ENCODE measurements at regions not wholly inside any gene's neighbourhood (a gene's known extent, or its start where the extent isn't known, plus 50 kb on each side); places are given as distances from the start of the nearest gene placed in this dataset.

GRCh38 chr11:80914311-80914710 lies 1473.5 kb upstream of the TENM4 start:
- Histone ChIP-seq H3K9me3 (ENCODE audit: low read length) (no peaks in the 10 kb centered on the region), H3K27me3 (ENCODE audit: control insufficient read depth in 1 of 2, insufficient read depth in 2 of 2, low read length in 2 of 2) (no peaks in the 10 kb centered on the region), H3K4me1 (ENCODE audit: insufficient read depth, low read length) (no peaks in the 10 kb centered on the region), H3K36me3 (ENCODE audit: insufficient read depth, low read length) (no peaks in the 10 kb centered on the region), H3K27ac (ENCODE audit: low read depth, low read length) (no peak overlapping the region), H3K9ac (ENCODE audit: low read length) (no peak overlapping the region), H3K4me3 (ENCODE audit: low read depth in 1 of 2, low read length in 2 of 2) (no peak overlapping the region)

- no peak overlapping the region for H3K27ac ChIP-seq (ENCODE audit: low read depth, low read length)
- no peak overlapping the region for H3K4me3 ChIP-seq (ENCODE audit: low read depth in 1 of 2, low read length in 2 of 2)
- H3K4me1 ChIP-seq (ENCODE audit: insufficient read depth, low read length), result no peaks in the 10 kb centered on the region
- H3K27me3 ChIP-seq (ENCODE audit: control insufficient read depth in 1 of 2, insufficient read depth in 2 of 2, low read length in 2 of 2), result no peaks in the 10 kb centered on the region
- no peak overlapping the region for H3K9ac ChIP-seq (ENCODE audit: low read length)
- H3K9me3 ChIP-seq (ENCODE audit: low read length), result no peaks in the 10 kb centered on the region
- H3K36me3 ChIP-seq (ENCODE audit: insufficient read depth, low read length), result no peaks in the 10 kb centered on the region
Measured at GRCh38 chr11:80911666-80912065, 1470.8 kb upstream of the TENM4 start.

GRCh38 chr11:80900265-80900664 lies 1459.4 kb upstream of the TENM4 start:
- no peaks in the 10 kb centered on the region for H3K36me3 ChIP-seq (ENCODE audit: insufficient read depth, low read length)
- H3K4me1 ChIP-seq (ENCODE audit: insufficient read depth, low read length), result no peaks in the 10 kb centered on the region
- H3K27ac ChIP-seq (ENCODE audit: low read depth, low read length), result no peak overlapping the region
- H3K9ac ChIP-seq (ENCODE audit: low read length), result no peak overlapping the region
- H3K27me3 ChIP-seq (ENCODE audit: control insufficient read depth in 1 of 2, insufficient read depth in 2 of 2, low read length in 2 of 2), result no peaks in the 10 kb centered on the region
- no peak overlapping the region for H3K4me3 ChIP-seq (ENCODE audit: low read depth in 1 of 2, low read length in 2 of 2)
- H3K9me3 ChIP-seq (ENCODE audit: low read length), result no peaks in the 10 kb centered on the region

DNA sequence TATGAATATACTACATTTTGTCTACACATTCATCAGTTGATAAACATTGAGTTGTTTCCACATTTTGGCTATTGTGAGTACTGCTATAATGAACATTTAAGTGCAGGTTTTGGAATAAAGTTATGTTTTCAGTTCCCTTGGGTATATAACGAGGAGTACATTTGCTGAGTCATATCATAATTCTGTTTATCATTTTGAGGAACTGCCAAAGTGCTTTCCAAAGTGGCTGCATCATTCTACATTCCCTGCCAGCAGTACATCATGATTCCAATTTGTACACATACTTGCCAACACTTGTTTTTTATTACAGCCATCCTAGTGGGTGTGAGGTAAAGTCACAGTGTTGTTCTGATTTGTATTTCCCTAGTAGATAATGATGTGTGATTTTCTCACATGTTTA lies 1458.6 kb upstream of the TENM4 start:
- Histone ChIP-seq H3K27ac (ENCODE audit: low read depth, low read length) (no peak overlapping the region), H3K9me3 (ENCODE audit: low read length) (no peaks in the 10 kb centered on the region), H3K4me1 (ENCODE audit: insufficient read depth, low read length) (no peaks in the 10 kb centered on the region), H3K4me3 (ENCODE audit: low read depth in 1 of 2, low read length in 2 of 2) (no peak overlapping the region), H3K9ac (ENCODE audit: low read length) (no peak overlapping the region), H3K36me3 (ENCODE audit: insufficient read depth, low read length) (no peaks in the 10 kb centered on the region), H3K27me3 (ENCODE audit: control insufficient read depth in 1 of 2, insufficient read depth in 2 of 2, low read length in 2 of 2) (no peaks in the 10 kb centered on the region)

DNA sequence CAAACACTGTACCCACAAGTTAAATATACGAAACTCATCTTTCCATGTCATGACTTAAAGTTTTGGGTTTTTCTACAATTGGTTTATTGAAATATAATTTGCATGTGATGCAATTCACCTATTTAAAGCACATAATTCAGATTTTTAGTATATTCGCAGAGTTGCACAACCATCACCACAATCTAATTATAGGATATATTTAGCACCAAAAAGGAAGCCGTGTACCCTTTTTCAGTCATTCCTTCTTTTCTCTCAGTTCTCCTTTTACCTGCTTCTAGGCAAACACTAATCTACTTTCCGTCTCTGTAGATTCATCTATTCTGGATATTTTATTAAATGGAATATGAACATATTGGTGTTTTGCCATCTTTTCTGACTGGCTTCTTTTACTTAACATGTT lies 1458.1 kb upstream of the TENM4 start:
- no peaks in the 10 kb centered on the region for H3K27me3 ChIP-seq (ENCODE audit: control insufficient read depth in 1 of 2, insufficient read depth in 2 of 2, low read length in 2 of 2)
- no peaks in the 10 kb centered on the region for H3K36me3 ChIP-seq (ENCODE audit: insufficient read depth, low read length)
- H3K27ac ChIP-seq (ENCODE audit: low read depth, low read length), result no peak overlapping the region
- H3K9ac ChIP-seq (ENCODE audit: low read length), result no peak overlapping the region
- no peaks in the 10 kb centered on the region for H3K4me1 ChIP-seq (ENCODE audit: insufficient read depth, low read length)
- H3K9me3 ChIP-seq (ENCODE audit: low read length), result no peaks in the 10 kb centered on the region
- no peak overlapping the region for H3K4me3 ChIP-seq (ENCODE audit: low read depth in 1 of 2, low read length in 2 of 2)

GRCh38 chr11:80886684-80887083 lies 1445.9 kb upstream of the TENM4 start:
- Histone ChIP-seq H3K9ac (ENCODE audit: low read length) (no peak overlapping the region), H3K27ac (ENCODE audit: low read depth, low read length) (no peak overlapping the region), H3K4me1 (ENCODE audit: insufficient read depth, low read length) (no peaks in the 10 kb centered on the region), H3K27me3 (ENCODE audit: control insufficient read depth in 1 of 2, insufficient read depth in 2 of 2, low read length in 2 of 2) (no peaks in the 10 kb centered on the region), H3K4me3 (ENCODE audit: low read depth in 1 of 2, low read length in 2 of 2) (no peak overlapping the region), H3K9me3 (ENCODE audit: low read length) (no peaks in the 10 kb centered on the region), H3K36me3 (ENCODE audit: insufficient read depth, low read length) (no peaks in the 10 kb centered on the region)

DNA sequence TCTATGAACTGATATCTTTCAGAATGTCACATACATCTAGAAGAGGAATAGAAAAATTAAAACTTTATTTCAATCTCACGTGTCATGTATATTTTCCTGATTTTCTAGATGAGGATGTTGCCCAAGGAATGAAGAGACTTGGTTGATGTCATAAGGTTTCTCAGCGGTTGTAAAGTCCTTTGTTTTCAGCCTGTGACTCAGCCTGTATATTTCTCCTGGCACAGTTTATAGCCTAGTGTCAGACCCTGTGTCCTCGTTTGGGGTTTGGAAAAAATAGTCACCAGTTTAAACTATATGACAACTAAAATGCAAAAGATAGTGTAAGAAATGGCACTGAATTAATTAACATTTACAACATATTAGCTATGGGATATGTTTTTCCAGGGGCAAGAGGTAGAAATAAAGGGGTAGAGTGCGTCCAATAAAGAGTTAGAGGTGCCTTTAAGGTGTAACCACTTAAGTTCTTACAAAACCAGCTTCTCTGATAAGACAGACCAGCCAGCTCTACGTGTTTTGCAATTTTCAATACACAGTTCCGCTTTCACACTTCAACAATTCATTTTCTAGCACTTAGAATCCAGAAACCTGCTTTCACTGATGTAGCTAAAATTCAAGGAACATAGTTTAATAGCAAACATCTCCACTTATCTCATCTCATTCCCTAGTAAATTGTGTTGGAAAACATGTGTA lies 1432.6 kb upstream of the TENM4 start:
- H3K36me3 ChIP-seq (ENCODE audit: insufficient read depth, low read length), result no peaks in the 10 kb centered on the region
- H3K27me3 ChIP-seq (ENCODE audit: control insufficient read depth in 1 of 2, insufficient read depth in 2 of 2, low read length in 2 of 2), result no peaks in the 10 kb centered on the region
- no peak overlapping the region for H3K4me3 ChIP-seq (ENCODE audit: low read depth in 1 of 2, low read length in 2 of 2)
- no peaks in the 10 kb centered on the region for H3K9me3 ChIP-seq (ENCODE audit: low read length)
- H3K9ac ChIP-seq (ENCODE audit: low read length), result no peak overlapping the region
- no peaks in the 10 kb centered on the region for H3K4me1 ChIP-seq (ENCODE audit: insufficient read depth, low read length)
- H3K27ac ChIP-seq (ENCODE audit: low read depth, low read length), result no peak overlapping the region

DNA sequence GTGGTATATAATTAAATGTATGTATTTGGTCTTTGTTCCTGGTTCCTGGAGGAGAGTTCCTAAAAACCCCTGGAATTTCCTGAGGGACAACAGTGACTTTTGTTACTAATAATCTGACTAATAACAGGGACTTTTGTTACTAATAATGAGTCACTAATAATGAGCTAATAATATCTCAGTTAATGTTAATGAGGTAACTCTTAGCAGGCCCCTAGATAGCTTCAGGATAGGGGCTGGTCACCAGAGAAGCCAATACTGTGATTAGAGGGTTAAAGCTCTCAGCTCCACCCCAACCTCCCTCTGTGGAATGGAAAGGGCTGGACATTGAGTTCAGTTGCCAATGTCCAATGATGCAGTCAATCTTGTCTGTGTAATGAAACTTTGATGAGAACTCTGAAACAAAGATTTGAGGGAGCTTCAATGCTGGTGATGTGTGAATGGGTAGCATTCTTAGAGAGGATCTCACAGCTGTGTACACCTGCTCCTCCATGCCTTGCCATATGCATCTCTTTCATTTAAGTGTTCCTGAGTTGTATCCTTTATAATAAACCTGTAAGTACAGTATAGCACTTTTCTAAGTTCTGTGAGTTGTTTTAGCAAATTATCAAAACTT lies 1431.4 kb upstream of the TENM4 start:
- H3K9me3 ChIP-seq (ENCODE audit: low read length), result no peaks in the 10 kb centered on the region
- H3K36me3 ChIP-seq (ENCODE audit: insufficient read depth, low read length), result no peaks in the 10 kb centered on the region
- H3K27ac ChIP-seq (ENCODE audit: low read depth, low read length), result no peak overlapping the region
- H3K27me3 ChIP-seq (ENCODE audit: control insufficient read depth in 1 of 2, insufficient read depth in 2 of 2, low read length in 2 of 2), result no peaks in the 10 kb centered on the region
- H3K4me1 ChIP-seq (ENCODE audit: insufficient read depth, low read length), result no peaks in the 10 kb centered on the region
- H3K9ac ChIP-seq (ENCODE audit: low read length), result no peak overlapping the region
- no peak overlapping the region for H3K4me3 ChIP-seq (ENCODE audit: low read depth in 1 of 2, low read length in 2 of 2)

DNA sequence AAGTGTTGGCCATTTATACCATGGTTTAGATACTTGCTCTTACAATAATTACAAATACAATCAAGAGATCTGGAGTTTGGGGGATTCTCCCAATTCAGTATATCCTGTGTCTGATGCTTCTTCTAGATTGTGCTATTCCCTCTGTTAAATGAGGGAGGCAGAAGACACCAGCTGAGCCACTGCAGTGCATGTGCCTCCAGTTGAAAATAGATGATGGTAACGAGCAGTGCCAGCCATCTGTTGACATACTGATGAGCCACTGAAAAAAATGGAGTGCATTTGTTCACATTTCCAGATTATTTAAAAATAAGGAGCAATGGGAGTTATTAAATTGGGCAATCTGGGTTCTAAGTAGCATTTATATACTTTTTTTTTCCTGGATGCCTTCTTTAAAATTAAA lies 1428.0 kb upstream of the TENM4 start:
- Histone ChIP-seq H3K27ac (ENCODE audit: low read depth, low read length) (no peak overlapping the region), H3K9me3 (ENCODE audit: low read length) (no peaks in the 10 kb centered on the region), H3K36me3 (ENCODE audit: insufficient read depth, low read length) (no peaks in the 10 kb centered on the region), H3K4me3 (ENCODE audit: low read depth in 1 of 2, low read length in 2 of 2) (no peak overlapping the region), H3K4me1 (ENCODE audit: insufficient read depth, low read length) (no peaks in the 10 kb centered on the region), H3K27me3 (ENCODE audit: control insufficient read depth in 1 of 2, insufficient read depth in 2 of 2, low read length in 2 of 2) (no peaks in the 10 kb centered on the region), H3K9ac (ENCODE audit: low read length) (no peak overlapping the region)

- no peak overlapping the region for H3K4me3 ChIP-seq (ENCODE audit: low read depth in 1 of 2, low read length in 2 of 2)
- no peaks in the 10 kb centered on the region for H3K27me3 ChIP-seq (ENCODE audit: control insufficient read depth in 1 of 2, insufficient read depth in 2 of 2, low read length in 2 of 2)
- H3K9ac ChIP-seq (ENCODE audit: low read length), result no peak overlapping the region
- H3K4me1 ChIP-seq (ENCODE audit: insufficient read depth, low read length), result no peaks in the 10 kb centered on the region
- no peaks in the 10 kb centered on the region for H3K36me3 ChIP-seq (ENCODE audit: insufficient read depth, low read length)
- H3K9me3 ChIP-seq (ENCODE audit: low read length), result no peaks in the 10 kb centered on the region
- H3K27ac ChIP-seq (ENCODE audit: low read depth, low read length), result no peak overlapping the region
Measured at GRCh38 chr11:80862011-80862410, 1421.2 kb upstream of the TENM4 start.

DNA sequence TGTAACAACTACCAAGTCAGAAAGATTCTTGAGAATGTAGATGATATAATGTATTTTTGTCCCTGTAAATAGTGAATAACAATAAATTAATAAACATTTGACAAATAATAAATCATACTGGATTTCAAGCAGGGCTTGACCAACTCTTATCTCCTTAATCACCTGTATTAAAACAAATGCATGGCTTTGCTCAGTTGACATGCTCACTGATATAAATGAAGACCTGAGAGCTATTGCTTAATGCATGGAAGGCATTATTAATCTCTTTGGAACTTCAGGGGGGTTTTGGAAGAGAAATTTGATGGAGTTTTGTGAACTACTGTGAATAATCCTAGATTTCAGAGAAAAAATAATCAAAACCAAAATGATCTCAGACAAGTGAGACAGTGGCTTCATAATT lies 1420.4 kb upstream of the TENM4 start:
- H3K36me3 ChIP-seq (ENCODE audit: insufficient read depth, low read length), result no peaks in the 10 kb centered on the region
- H3K9me3 ChIP-seq (ENCODE audit: low read length), result no peaks in the 10 kb centered on the region
- no peaks in the 10 kb centered on the region for H3K27me3 ChIP-seq (ENCODE audit: control insufficient read depth in 1 of 2, insufficient read depth in 2 of 2, low read length in 2 of 2)
- no peaks in the 10 kb centered on the region for H3K4me1 ChIP-seq (ENCODE audit: insufficient read depth, low read length)
- no peak overlapping the region for H3K27ac ChIP-seq (ENCODE audit: low read depth, low read length)
- no peak overlapping the region for H3K9ac ChIP-seq (ENCODE audit: low read length)
- H3K4me3 ChIP-seq (ENCODE audit: low read depth in 1 of 2, low read length in 2 of 2), result no peak overlapping the region

- Histone ChIP-seq H3K4me1 (ENCODE audit: insufficient read depth, low read length) (no peaks in the 10 kb centered on the region), H3K9ac (ENCODE audit: low read length) (no peak overlapping the region), H3K27me3 (ENCODE audit: control insufficient read depth in 1 of 2, insufficient read depth in 2 of 2, low read length in 2 of 2) (no peaks in the 10 kb centered on the region), H3K4me3 (ENCODE audit: low read depth in 1 of 2, low read length in 2 of 2) (no peak overlapping the region), H3K27ac (ENCODE audit: low read depth, low read length) (no peak overlapping the region), H3K9me3 (ENCODE audit: low read length) (no peaks in the 10 kb centered on the region), H3K36me3 (ENCODE audit: insufficient read depth, low read length) (no peaks in the 10 kb centered on the region)
Measured at GRCh38 chr11:80860632-80861031, 1419.8 kb upstream of the TENM4 start.

Measured in muscle layer of colon (tissue), 2 donors.